ENCODE measurements at regions not wholly inside any gene's neighbourhood (a gene's known extent, or its start where the extent isn't known, plus 50 kb on each side); places are given as distances from the start of the nearest gene placed in this dataset.
A peak's percentile ranks its signal among the peaks of the same experiment; 100 is the strongest.

GRCh38 chr16:66222756-66223155 is 143.7 kb upstream of the CDH5 start:
- Histone ChIP-seq H3K9me3 (replicated peaks in 1 of 11) (no peaks in the 10 kb centered on the region; a peak in 1 of 22 replicates), H3K9ac (peak overlapping the region in 8 of 11 experiments; percentile 9 to 76 (median 68); a peak in 12 of 22 replicates), H3K27me3 (no peaks in the 10 kb centered on the region), H3K27ac (peak overlapping the region in 10 of 11 experiments; percentile 41 to 97 (median 94); a peak in 19 of 22 replicates), H3K4me2 (peak overlapping the region; percentile 66 to 97 (median 86)), H3K36me3 (no peaks in the 10 kb centered on the region), H3K4me1 (peaks cover 58 to 87% (median 82%) of the 10 kb centered on the region in 10 experiments), H3K4me3 (no peak overlapping the region), H4K20me1 (no peaks in the 10 kb centered on the region)
- no peak for TF ChIP-seq Cebpa-rat (IDR thresholded peaks at IDR 0.05)

DNA sequence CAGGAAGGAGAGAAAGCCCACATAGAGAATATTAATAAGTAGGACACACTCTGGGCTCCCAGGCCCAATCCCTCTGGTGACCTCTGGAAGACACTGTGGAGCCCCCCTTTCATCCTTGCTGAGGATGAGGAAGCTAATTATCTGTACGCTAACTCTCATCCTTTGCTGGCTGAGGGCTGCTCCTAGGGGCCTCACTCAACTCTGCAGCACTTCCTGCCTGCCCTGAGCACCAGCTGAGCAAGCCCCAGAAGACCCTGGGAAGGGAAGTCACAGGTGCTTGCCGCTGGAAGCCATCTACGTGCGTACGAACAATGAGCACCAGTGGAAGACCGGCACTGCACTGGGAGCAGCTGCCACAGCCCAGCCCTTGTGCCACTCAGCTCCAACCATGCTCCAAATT is 145.8 kb upstream of the CDH5 start:
- H3K27ac ChIP-seq: peak overlapping the region in 9 of 11 experiments; percentile 43 to 80 (median 70); a peak in 19 of 22 replicates
- peaks cover 40 to 71% (median 63%) of the 10 kb centered on the region in 10 experiments for H3K4me1 ChIP-seq
- no peak for TF ChIP-seq Cebpa-rat (IDR thresholded peaks at IDR 0.05)
- H3K36me3 ChIP-seq: no peaks in the 10 kb centered on the region
- peak overlapping the region; percentile 65 to 76 (median 70) for H3K4me2 ChIP-seq
- H3K27me3 ChIP-seq: no peaks in the 10 kb centered on the region
- no peaks in the 10 kb centered on the region for H4K20me1 ChIP-seq
- no peak overlapping the region for H3K4me3 ChIP-seq
- H3K9ac ChIP-seq: peak overlapping the region in 9 of 11 experiments; percentile 20 to 69 (median 47); a peak in 17 of 22 replicates
- no peaks in the 10 kb centered on the region for H3K9me3 ChIP-seq (replicated peaks in 1 of 11)

DNA sequence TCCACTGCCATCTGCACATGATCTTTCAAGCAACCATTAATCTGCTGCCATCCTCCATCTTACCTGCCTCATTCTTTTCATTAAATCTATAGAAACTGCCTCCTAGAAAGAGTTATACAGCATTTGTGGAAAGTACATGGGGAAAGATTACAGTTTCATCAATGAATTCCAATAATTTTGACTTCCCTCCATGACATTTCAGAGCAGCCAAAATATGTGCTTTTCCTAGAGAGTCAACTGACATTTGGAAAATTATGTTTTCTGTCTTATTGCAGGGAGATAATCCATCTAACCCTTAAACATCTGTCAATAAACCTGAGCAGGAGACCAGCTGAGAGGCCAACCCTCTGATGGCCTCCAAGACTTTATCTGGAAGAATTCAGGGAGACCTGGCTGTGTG is 147.0 kb upstream of the CDH5 start:
- peaks cover 32 to 64% (median 54%) of the 10 kb centered on the region in 10 experiments for H3K4me1 ChIP-seq
- H3K27me3 ChIP-seq: no peaks in the 10 kb centered on the region

GRCh38 chr16:66212428-66212827 is 154.1 kb upstream of the CDH5 start:
- Histone ChIP-seq H4K20me1 (no peaks in the 10 kb centered on the region), H3K9ac (peak overlapping the region in 3 of 11 experiments; percentile 15 to 45 (median 20); a peak in 3 of 22 replicates), H3K4me2 (peak overlapping the region; percentile 41 to 89 (median 67); a peak in 21 of 22 replicates), H3K4me3 (no peak overlapping the region), H3K27me3 (no peaks in the 10 kb centered on the region), H3K36me3 (no peaks in the 10 kb centered on the region), H3K27ac (peak overlapping the region in 6 of 11 experiments; percentile 9 to 98 (median 82); a peak in 11 of 22 replicates), H3K9me3 (replicated peaks in 1 of 11) (peaks cover 0 to 3% (median 0%) of the 10 kb centered on the region in 11 experiments; a peak in 1 of 22 replicates), H3K4me1 (peaks cover 49 to 68% (median 57%) of the 10 kb centered on the region in 10 experiments)
- TF ChIP-seq Cebpa-rat (IDR thresholded peaks at IDR 0.05): no peak

More for the DNA sequence above, 147.0 kb upstream of the CDH5 start:
- Histone ChIP-seq H3K4me2 (peak overlapping the region in 8 of 11 experiments; percentile 65 to 76 (median 70); a peak in 13 of 22 replicates), H3K9ac (no peak overlapping the region), H3K9me3 (replicated peaks in 1 of 11) (no peaks in the 10 kb centered on the region), H3K4me3 (no peak overlapping the region), H3K36me3 (no peaks in the 10 kb centered on the region), H4K20me1 (no peaks in the 10 kb centered on the region), H3K27ac (peak overlapping the region in 7 of 11 experiments; percentile 68 to 80 (median 72); a peak in 10 of 22 replicates)
- TF ChIP-seq Cebpa-rat (IDR thresholded peaks at IDR 0.05): no peak

DNA sequence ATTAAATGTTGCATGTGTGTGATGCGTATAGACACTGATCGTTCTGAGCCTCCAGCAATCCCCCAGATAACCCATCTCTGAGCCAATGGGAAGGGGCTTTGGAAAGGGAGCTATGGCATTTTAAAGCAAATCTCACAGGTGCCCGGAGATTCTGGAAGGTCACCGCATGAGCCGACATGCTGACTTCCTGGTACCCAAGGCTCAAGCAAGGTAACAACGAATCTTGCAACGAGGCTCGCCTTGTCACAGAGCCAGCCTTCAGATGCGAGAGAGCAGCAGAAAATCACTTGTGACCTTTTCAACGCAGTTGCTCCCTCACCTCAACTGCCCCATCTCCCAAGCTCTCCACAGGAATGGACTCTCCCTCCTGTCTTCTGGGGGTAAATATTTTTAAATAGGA is 154.8 kb upstream of the CDH5 start:
- peak overlapping the region in 10 of 11 experiments; percentile 0 to 98 (median 61); a peak in 17 of 22 replicates for H3K27ac ChIP-seq
- TF ChIP-seq Cebpa-rat (IDR thresholded peaks at IDR 0.05): no peak
- H3K4me3 ChIP-seq: no peak overlapping the region
- H3K36me3 ChIP-seq: no peaks in the 10 kb centered on the region
- H3K9ac ChIP-seq: peak overlapping the region in 4 of 11 experiments; percentile 13 to 32 (median 25); a peak in 4 of 22 replicates
- peak overlapping the region; percentile 41 to 89 (median 67) for H3K4me2 ChIP-seq
- peaks cover 0 to 3% (median 0%) of the 10 kb centered on the region in 11 experiments; a peak in 1 of 22 replicates for H3K9me3 ChIP-seq (replicated peaks in 1 of 11)
- no peaks in the 10 kb centered on the region for H4K20me1 ChIP-seq
- H3K27me3 ChIP-seq: no peaks in the 10 kb centered on the region
- H3K4me1 ChIP-seq: peaks cover 57 to 76% (median 65%) of the 10 kb centered on the region in 10 experiments

- peak overlapping the region; percentile 63 to 88 (median 80) for H3K9ac ChIP-seq
- H4K20me1 ChIP-seq: no peaks in the 10 kb centered on the region
- no peak for TF ChIP-seq Cebpa-rat (IDR thresholded peaks at IDR 0.05)
- H3K27ac ChIP-seq: peak overlapping the region; percentile 86 to 99 (median 97)
- peaks cover 65 to 97% (median 92%) of the 10 kb centered on the region in 10 experiments for H3K4me1 ChIP-seq
- H3K4me3 ChIP-seq: no peak overlapping the region; a peak in 1 of 20 replicates
- peak overlapping the region; percentile 46 to 91 (median 84) for H3K4me2 ChIP-seq
- no peaks in the 10 kb centered on the region for H3K36me3 ChIP-seq
- peaks cover 0 to 3% (median 0%) of the 10 kb centered on the region in 11 experiments; a peak in 1 of 22 replicates for H3K9me3 ChIP-seq (replicated peaks in 1 of 11)
- H3K27me3 ChIP-seq: no peaks in the 10 kb centered on the region
Observed at GRCh38 chr16:66207883-66208265, 158.6 kb upstream of the CDH5 start.

DNA sequence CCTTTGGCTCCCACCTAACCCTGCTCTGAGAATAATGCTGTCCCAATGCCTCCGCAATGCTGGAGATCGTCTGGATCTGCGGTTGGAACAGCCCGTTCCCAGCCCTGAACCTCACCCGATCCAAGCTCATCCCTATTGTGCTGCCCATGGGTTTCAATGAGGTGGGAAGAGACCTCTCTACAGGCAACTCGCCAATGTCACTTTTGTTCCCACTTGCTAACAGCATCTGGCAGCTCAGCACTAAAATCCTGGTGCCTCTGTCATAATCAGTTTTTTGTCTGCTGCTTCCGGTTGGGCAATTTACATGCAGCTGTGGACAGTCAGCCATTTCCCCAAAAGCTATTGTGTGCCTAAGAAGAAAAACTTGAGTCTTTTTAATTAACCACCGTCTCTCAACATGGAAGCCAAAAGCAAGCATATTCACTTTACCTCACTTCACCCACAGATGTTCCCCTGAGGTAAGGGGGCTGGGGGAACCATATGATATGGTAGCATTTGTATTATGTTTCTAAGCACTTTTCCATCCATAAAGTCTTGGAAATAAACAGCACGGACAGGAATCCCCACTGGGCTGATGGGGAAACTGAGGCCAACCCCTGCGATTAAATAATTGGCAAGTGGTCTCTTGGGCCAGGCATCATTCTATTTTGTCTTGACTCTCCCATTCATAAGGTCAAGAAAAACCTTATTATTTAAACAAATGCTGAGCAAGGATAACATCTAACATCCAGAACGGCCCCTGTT is 159.2 kb upstream of the CDH5 start:
- Histone ChIP-seq H4K20me1 (no peaks in the 10 kb centered on the region), H3K27ac (peak overlapping the region; percentile 86 to 99 (median 97)), H3K4me2 (peak overlapping the region; percentile 46 to 91 (median 84)), H3K9ac (peak overlapping the region; percentile 63 to 88 (median 80)), H3K9me3 (replicated peaks in 1 of 11) (peaks cover 0 to 3% (median 0%) of the 10 kb centered on the region in 11 experiments; a peak in 1 of 22 replicates), H3K4me3 (peak overlapping the region in 1 of 10 experiments; percentile 2; a peak in 3 of 20 replicates), H3K36me3 (no peaks in the 10 kb centered on the region), H3K27me3 (no peaks in the 10 kb centered on the region), H3K4me1 (peaks cover 59 to 96% (median 92%) of the 10 kb centered on the region in 10 experiments)
- peak; percentile 74 to 95 (median 89); a peak in 21 of 22 replicates for TF ChIP-seq Cebpa-rat (IDR thresholded peaks at IDR 0.05)

GRCh38 chr16:66206363-66206762 is 160.1 kb upstream of the CDH5 start:
- H3K27ac ChIP-seq: peak overlapping the region; percentile 86 to 99 (median 97)
- H4K20me1 ChIP-seq: no peaks in the 10 kb centered on the region
- H3K9me3 ChIP-seq (replicated peaks in 1 of 11): peaks cover 0 to 3% (median 0%) of the 10 kb centered on the region in 11 experiments; a peak in 1 of 22 replicates
- H3K4me2 ChIP-seq: peak overlapping the region; percentile 46 to 91 (median 84)
- H3K4me3 ChIP-seq: peak overlapping the region in 2 of 10 experiments; percentile 2 to 10; a peak in 2 of 20 replicates
- H3K9ac ChIP-seq: peak overlapping the region; percentile 63 to 88 (median 80)
- TF ChIP-seq Cebpa-rat (IDR thresholded peaks at IDR 0.05): no peak
- no peaks in the 10 kb centered on the region for H3K36me3 ChIP-seq
- H3K4me1 ChIP-seq: peaks cover 50 to 96% (median 85%) of the 10 kb centered on the region in 10 experiments
- H3K27me3 ChIP-seq: no peaks in the 10 kb centered on the region

Measured in BLaER1 treated with 17β-estradiol and CSF1 and Interleukin-3, amounts not matched to agents 10 nM and 100 nM (cell line).